ENCODE measurements at regions not wholly inside any gene's neighbourhood (a gene's known extent, or its start where the extent isn't known, plus 50 kb on each side); places are given as distances from the start of the nearest gene placed in this dataset.

GRCh38 chr11:62069374-62069773 lies 54.4 kb upstream of the INCENP start:
- Mint-ChIP-seq H3K4me3 (ENCODE audit: unreplicated experiment) (no peak overlapping the region), H3K27me3 (ENCODE audit: low read depth, unreplicated experiment) (peaks cover 10% of the 10 kb centered on the region)
- TF ChIP-seq CTCF (IDR thresholded peaks at IDR 0.05; ENCODE audit: insufficient read depth, low read depth, low read length) (no peak), EZH2 (IDR thresholded peaks at IDR 0.05; ENCODE audit: insufficient read depth, low read length) (no peak)

GRCh38 chr11:62068730-62069129 lies 55.1 kb upstream of the INCENP start:
- Mint-ChIP-seq H3K27ac (ENCODE audit: unreplicated experiment) (no peak overlapping the region), H3K36me3 (ENCODE audit: low read depth, unreplicated experiment) (no peaks in the 10 kb centered on the region), H3K4me3 (ENCODE audit: unreplicated experiment) (no peak overlapping the region), H3K27me3 (ENCODE audit: low read depth, unreplicated experiment) (peaks cover 10% of the 10 kb centered on the region), H3K4me1 (ENCODE audit: low read depth, unreplicated experiment) (no peaks in the 10 kb centered on the region), H3K9me3 (ENCODE audit: unreplicated experiment) (peaks cover 9% of the 10 kb centered on the region)
- no peaks in the 10 kb centered on the region for H3K36me3 ChIP-seq (ENCODE audit: insufficient read depth, low read length)
- no peaks in the 10 kb centered on the region for H3K27me3 ChIP-seq (ENCODE audit: insufficient read depth, low read length)
- H2AFZ ChIP-seq (ENCODE audit: low read depth, low read length), result no peak overlapping the region
- DNase-seq (ENCODE audit: low read depth) (no peak), FAIRE-seq (no peak)
- H3K27ac ChIP-seq (ENCODE audit: low read depth, low read length), result no peak overlapping the region
- H4K20me1 ChIP-seq (ENCODE audit: insufficient read depth, low read length), result no peaks in the 10 kb centered on the region
- no peak for TF ChIP-seq EZH2 (IDR thresholded peaks at IDR 0.05; ENCODE audit: insufficient read depth, low read length)
- TF ChIP-seq CTCF (IDR thresholded peaks at IDR 0.05; ENCODE audit: insufficient read depth, low read depth, low read length), result no peak
- no peak overlapping the region for H3K4me2 ChIP-seq (ENCODE audit: low read length)
- H3K9me3 ChIP-seq (ENCODE audit: insufficient read depth, low read depth, low read length), result peaks cover 3% of the 10 kb centered on the region
- H3K79me2 ChIP-seq (ENCODE audit: insufficient read depth, low read length), result no peaks in the 10 kb centered on the region
- no peak overlapping the region for H3K4me3 ChIP-seq (ENCODE audit: insufficient read depth, low read depth, low read length)
- H3K9ac ChIP-seq (ENCODE audit: low read length), result no peak overlapping the region
- no peaks in the 10 kb centered on the region for H3K4me1 ChIP-seq (ENCODE audit: insufficient read depth, low read length)

More at GRCh38 chr11:62069374-62069773, 54.4 kb upstream of the INCENP start:
- no peaks in the 10 kb centered on the region for H3K27me3 ChIP-seq (ENCODE audit: insufficient read depth, low read length)
- H3K36me3 ChIP-seq (ENCODE audit: insufficient read depth, low read length), result no peaks in the 10 kb centered on the region
- Mint-ChIP-seq H3K27ac (ENCODE audit: unreplicated experiment) (no peak overlapping the region), H3K9me3 (ENCODE audit: unreplicated experiment) (peaks cover 9% of the 10 kb centered on the region), H3K36me3 (ENCODE audit: low read depth, unreplicated experiment) (no peaks in the 10 kb centered on the region), H3K4me1 (ENCODE audit: low read depth, unreplicated experiment) (no peaks in the 10 kb centered on the region)
- H2AFZ ChIP-seq (ENCODE audit: low read depth, low read length), result no peak overlapping the region
- no peak overlapping the region for H3K27ac ChIP-seq (ENCODE audit: low read depth, low read length)
- no peaks in the 10 kb centered on the region for H4K20me1 ChIP-seq (ENCODE audit: insufficient read depth, low read length)
- H3K79me2 ChIP-seq (ENCODE audit: insufficient read depth, low read length), result no peaks in the 10 kb centered on the region
- H3K9me3 ChIP-seq (ENCODE audit: insufficient read depth, low read depth, low read length), result peaks cover 3% of the 10 kb centered on the region
- H3K4me2 ChIP-seq (ENCODE audit: low read length), result no peak overlapping the region
- no peak overlapping the region for H3K4me3 ChIP-seq (ENCODE audit: insufficient read depth, low read depth, low read length)
- H3K9ac ChIP-seq (ENCODE audit: low read length), result no peak overlapping the region
- no peak for DNase-seq (ENCODE audit: low read depth)
- H3K4me1 ChIP-seq (ENCODE audit: insufficient read depth, low read length), result no peaks in the 10 kb centered on the region
- FAIRE-seq, result no peak

- H3K36me3 Mint-ChIP-seq (ENCODE audit: low read depth, unreplicated experiment), result no peaks in the 10 kb centered on the region
- H3K9me3 Mint-ChIP-seq (ENCODE audit: unreplicated experiment), result peaks cover 9% of the 10 kb centered on the region
- TF ChIP-seq EZH2 (IDR thresholded peaks at IDR 0.05; ENCODE audit: insufficient read depth, low read length) (no peak), CTCF (IDR thresholded peaks at IDR 0.05; ENCODE audit: insufficient read depth, low read depth, low read length) (no peak)
- no peak for FAIRE-seq
- H3K27ac Mint-ChIP-seq (ENCODE audit: unreplicated experiment), result no peak overlapping the region
- H3K27me3 Mint-ChIP-seq (ENCODE audit: low read depth, unreplicated experiment), result peaks cover 7% of the 10 kb centered on the region
- H3K4me1 ChIP-seq (ENCODE audit: insufficient read depth, low read length), result no peaks in the 10 kb centered on the region
- H3K9ac ChIP-seq (ENCODE audit: low read length), result no peak overlapping the region
- no peaks in the 10 kb centered on the region for H3K27me3 ChIP-seq (ENCODE audit: insufficient read depth, low read length)
- H3K4me3 Mint-ChIP-seq (ENCODE audit: unreplicated experiment), result no peak overlapping the region
- no peak overlapping the region for H2AFZ ChIP-seq (ENCODE audit: low read depth, low read length)
- no peak overlapping the region for H3K4me3 ChIP-seq (ENCODE audit: insufficient read depth, low read depth, low read length)
- H3K27ac ChIP-seq (ENCODE audit: low read depth, low read length), result no peak overlapping the region
- no peak for DNase-seq (ENCODE audit: low read depth)
- H3K36me3 ChIP-seq (ENCODE audit: insufficient read depth, low read length), result no peaks in the 10 kb centered on the region
- H3K4me1 Mint-ChIP-seq (ENCODE audit: low read depth, unreplicated experiment), result no peaks in the 10 kb centered on the region
- H3K79me2 ChIP-seq (ENCODE audit: insufficient read depth, low read length), result no peaks in the 10 kb centered on the region
- peaks cover 3% of the 10 kb centered on the region for H3K9me3 ChIP-seq (ENCODE audit: insufficient read depth, low read depth, low read length)
- H3K4me2 ChIP-seq (ENCODE audit: low read length), result no peak overlapping the region
- H4K20me1 ChIP-seq (ENCODE audit: insufficient read depth, low read length), result no peaks in the 10 kb centered on the region
These were observed 56.1 kb upstream of the INCENP start for GRCh38 chr11:62067741-62068140.
